HUES6 (cell line): ENCODE measurements at regions not wholly inside any gene's neighbourhood (a gene's known extent, or its start where the extent isn't known, plus 50 kb on each side); places are given as distances from the start of the nearest gene placed in this dataset.

Source experiments
- H3K27ac ChIP-seq: 2 replicates; pipeline ENCODE4 v1.7.0; 2013; ENCODE audit warnings: low read depth, mild to moderate bottlenecking, low read length, inconsistent platforms
- H3K27me3 ChIP-seq: 2 replicates; pipeline ENCODE4 v1.6.1; 2013; ENCODE audit warnings: low read length; ENCODE audit not compliant: control insufficient read depth, insufficient read depth
- H3K36me3 ChIP-seq: 2 replicates; pipeline ENCODE4 v1.6.1; 2013; ENCODE audit warnings: low read length; ENCODE audit not compliant: control insufficient read depth, insufficient read depth
- H3K4me1 ChIP-seq: 2 replicates; pipeline ENCODE4 v1.6.1; 2013; ENCODE audit warnings: low read length; ENCODE audit not compliant: control insufficient read depth, insufficient read depth
- H3K4me3 ChIP-seq: 2 replicates; pipeline ENCODE4 v1.5.1; 2013; ENCODE audit warnings: low read depth, low read length
- H3K9ac ChIP-seq: one replicate; pipeline ENCODE4 v1.6.1; 2013; ENCODE audit warnings: mild to moderate bottlenecking, low read length
- H3K9me3 ChIP-seq: 2 replicates; pipeline ENCODE4 v1.6.1; 2013; ENCODE audit warnings: low read depth, low read length; ENCODE audit not compliant: control insufficient read depth, insufficient read depth

DNA sequence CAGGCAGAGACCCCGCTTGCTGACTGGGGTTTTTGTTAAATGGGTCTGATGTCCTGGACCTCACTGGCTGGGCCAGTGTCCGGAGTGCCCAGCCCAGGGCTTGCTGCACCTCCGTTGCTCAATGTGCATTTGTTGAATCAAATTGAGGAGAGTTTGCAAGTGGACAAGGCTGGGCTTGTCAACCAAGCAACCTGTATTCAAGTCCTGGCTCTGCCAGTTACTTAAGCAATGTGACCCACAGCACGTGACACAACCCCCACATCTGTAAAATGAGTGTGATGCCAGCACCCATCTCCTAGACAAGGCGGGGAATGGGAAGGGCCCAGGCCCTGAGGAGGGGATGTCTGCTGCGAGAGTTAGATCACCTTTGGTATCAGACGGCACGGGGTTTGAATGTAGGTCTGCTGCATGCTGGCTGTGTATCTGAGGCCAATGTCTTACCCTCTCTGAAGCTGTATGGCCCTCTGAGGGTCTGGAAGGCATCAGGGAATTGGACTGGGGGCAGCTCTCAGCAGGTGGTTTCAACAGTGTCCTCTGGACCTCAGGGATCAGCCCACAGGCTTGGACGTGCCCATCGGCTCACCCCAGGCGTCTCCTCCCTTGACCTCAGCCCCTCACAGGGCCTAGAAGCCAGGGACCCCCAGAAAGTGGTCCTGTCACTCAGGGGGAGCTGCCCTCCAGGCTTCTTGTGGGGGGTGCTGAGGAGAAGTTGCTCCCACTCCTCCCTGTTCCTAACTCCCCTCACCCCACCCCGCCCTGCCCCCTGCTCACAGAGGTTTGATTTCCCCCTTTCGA is 51.0 kb upstream of the RUNX3 start:
- Histone ChIP-seq H3K9ac (no peak overlapping the region), H3K36me3 (no peaks in the 10 kb centered on the region), H3K4me3 (no peak overlapping the region), H3K27ac (no peak overlapping the region), H3K4me1 (peaks cover 3% of the 10 kb centered on the region; the same call in 1 of the 2 replicates), H3K9me3 (peaks cover 8% of the 10 kb centered on the region), H3K27me3 (no peaks in the 10 kb centered on the region)
